ENCODE measurements at regions not wholly inside any gene's neighbourhood (a gene's known extent, or its start where the extent isn't known, plus 50 kb on each side); places are given as distances from the start of the nearest gene placed in this dataset.
"Not testable (repeated sequence)": the region's sequence is repeated elsewhere in the genome, so short reads cannot be mapped to it uniquely, and the experiment has no call there.

DNA sequence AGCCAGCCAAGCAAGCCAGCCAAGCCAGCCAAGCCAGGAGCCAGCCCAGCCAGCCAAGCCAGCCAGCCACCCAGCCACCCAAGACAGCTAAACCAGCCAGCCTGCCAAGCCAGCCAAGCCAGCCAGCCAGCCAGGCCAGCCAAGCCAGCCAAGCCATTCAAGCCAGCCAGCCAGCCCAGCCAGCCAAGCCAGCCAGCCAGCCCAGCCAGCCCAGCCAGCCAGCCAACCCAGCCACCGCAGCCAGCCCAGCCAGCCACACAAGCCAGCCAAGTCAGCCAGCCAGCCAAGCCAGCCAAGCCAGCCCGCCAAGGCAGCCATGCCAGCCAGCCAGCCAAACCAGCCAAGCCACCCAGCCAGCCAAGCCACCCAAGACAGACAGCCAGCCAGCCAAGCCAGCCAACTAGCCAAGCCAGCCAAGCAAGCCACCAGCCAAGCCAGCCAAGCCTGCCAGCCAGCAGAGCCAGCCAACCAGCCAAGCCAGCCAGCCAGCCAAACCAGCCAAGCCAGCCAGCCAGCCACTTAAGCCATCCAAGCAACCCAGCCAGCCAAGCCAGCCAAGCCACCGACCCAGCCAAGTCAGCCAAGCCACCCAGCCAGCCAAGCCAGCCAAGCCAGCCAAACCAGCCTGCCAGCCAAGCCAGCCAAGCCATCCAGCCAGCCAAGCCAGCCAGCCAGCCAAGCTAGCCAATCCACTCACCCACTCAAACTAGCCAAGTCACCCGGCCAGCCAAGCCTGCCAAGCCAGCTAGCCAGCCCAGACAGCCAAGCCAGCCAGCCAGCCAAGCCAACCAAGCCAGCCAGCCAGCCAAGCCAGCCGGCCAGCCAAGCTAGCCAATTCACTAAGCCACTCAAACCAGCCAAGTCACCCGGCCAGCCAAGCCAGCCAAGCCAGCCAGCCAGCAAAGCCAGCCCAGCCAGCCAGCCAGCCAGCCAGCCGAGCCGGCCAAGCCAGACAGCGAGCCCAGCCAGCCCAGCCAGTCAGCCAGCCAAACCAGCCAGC, 328.8 kb upstream of the PLGLB2 start:
- H3K79me2 ChIP-seq (ENCODE audit: control insufficient read depth, insufficient read depth, low read length); H3K27me3 ChIP-seq (ENCODE audit: control insufficient read depth, extremely low read depth, insufficient read depth, low read length); H3K4me2 ChIP-seq (ENCODE audit: control insufficient read depth, extremely low read depth, insufficient read depth, low read depth, low read length); FAIRE-seq; H3K27ac ChIP-seq (ENCODE audit: control insufficient read depth, insufficient read depth, low read length); H2AFZ ChIP-seq (ENCODE audit: control insufficient read depth, low read length); DNase-seq (ENCODE audit: low read depth, low spot score); dilution Hi-C loops (cut with MboI; ENCODE audit: extremely low pct_ligation_motif_present, low sequenced_read_pairs); H3K9me1 ChIP-seq (ENCODE audit: control insufficient read depth, extremely low read depth, insufficient read depth, low read length); H3K9ac ChIP-seq (ENCODE audit: control insufficient read depth, extremely low read depth, insufficient read depth, low read length); H3K4me3 ChIP-seq (ENCODE audit: control insufficient read depth in 2 of 3, extremely low read depth in 1 of 3, insufficient read depth in 2 of 3, low read depth in 1 of 3, low read length in 3 of 3); H3K9me3 ChIP-seq (ENCODE audit: control insufficient read depth, low read depth, low read length); H3K4me1 ChIP-seq (ENCODE audit: control insufficient read depth, extremely low read depth, insufficient read depth, low read length); H4K20me1 ChIP-seq (ENCODE audit: control insufficient read depth, extremely low read depth, insufficient read depth, low read length); H3K36me3 ChIP-seq (ENCODE audit: control insufficient read depth in 2 of 2, extremely low read depth in 1 of 2, insufficient read depth in 2 of 2, low read length in 2 of 2): not testable (repeated sequence)

DNA sequence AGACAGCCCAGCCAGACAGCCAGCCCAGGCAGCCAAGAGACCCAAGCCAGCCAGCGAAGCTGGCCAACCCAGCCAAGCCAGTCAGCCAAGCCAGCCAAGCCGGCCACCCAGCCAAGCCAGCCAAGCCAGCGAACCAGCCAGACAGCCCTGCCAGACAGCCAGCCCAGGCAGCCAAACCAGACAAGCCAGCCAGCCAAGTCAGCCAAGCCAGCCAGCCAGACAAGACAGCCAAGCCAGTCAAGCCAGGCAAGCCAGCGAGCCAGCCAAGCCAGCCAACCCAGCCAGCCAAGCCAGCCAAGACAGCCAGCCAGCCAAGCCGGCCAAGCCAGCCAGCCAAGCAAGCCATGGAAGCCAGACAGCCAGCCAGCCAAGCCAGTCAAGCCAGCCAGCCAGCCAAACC, 327.9 kb upstream of the PLGLB2 start:
- dilution Hi-C loops (cut with MboI; ENCODE audit: extremely low pct_ligation_motif_present, low sequenced_read_pairs); H3K27ac ChIP-seq (ENCODE audit: control insufficient read depth, insufficient read depth, low read length); H4K20me1 ChIP-seq (ENCODE audit: control insufficient read depth, extremely low read depth, insufficient read depth, low read length); H3K27me3 ChIP-seq (ENCODE audit: control insufficient read depth, extremely low read depth, insufficient read depth, low read length); H3K9me1 ChIP-seq (ENCODE audit: control insufficient read depth, extremely low read depth, insufficient read depth, low read length); H3K79me2 ChIP-seq (ENCODE audit: control insufficient read depth, insufficient read depth, low read length); FAIRE-seq; H3K9ac ChIP-seq (ENCODE audit: control insufficient read depth, extremely low read depth, insufficient read depth, low read length); H2AFZ ChIP-seq (ENCODE audit: control insufficient read depth, low read length); DNase-seq (ENCODE audit: low read depth, low spot score); H3K4me2 ChIP-seq (ENCODE audit: control insufficient read depth, extremely low read depth, insufficient read depth, low read depth, low read length); H3K4me1 ChIP-seq (ENCODE audit: control insufficient read depth, extremely low read depth, insufficient read depth, low read length); H3K9me3 ChIP-seq (ENCODE audit: control insufficient read depth, low read depth, low read length); H3K4me3 ChIP-seq (ENCODE audit: control insufficient read depth in 2 of 3, extremely low read depth in 1 of 3, insufficient read depth in 2 of 3, low read depth in 1 of 3, low read length in 3 of 3); H3K36me3 ChIP-seq (ENCODE audit: control insufficient read depth in 2 of 2, extremely low read depth in 1 of 2, insufficient read depth in 2 of 2, low read length in 2 of 2): not testable (repeated sequence)

DNA sequence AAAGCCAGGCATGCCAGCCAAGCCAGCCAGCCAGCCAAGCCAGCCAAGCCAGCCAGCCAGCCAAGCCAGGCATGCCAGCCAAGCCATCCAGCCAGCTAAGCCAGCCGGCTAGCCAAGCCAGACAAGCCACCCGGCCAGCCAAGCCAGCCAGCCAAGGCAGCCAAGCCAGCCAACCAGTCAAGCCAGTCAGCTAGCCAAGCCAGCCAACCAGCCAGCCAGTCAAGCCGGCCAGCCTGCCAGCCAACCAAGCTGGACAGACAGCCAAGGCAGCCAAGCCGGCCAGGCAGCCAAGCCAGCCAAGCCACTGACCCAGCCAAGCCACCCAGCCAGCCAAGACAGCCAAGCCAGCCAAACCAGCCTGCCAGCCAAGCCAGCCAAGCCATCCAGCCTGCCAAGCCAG, 326.9 kb upstream of the PLGLB2 start:
- H3K79me2 ChIP-seq (ENCODE audit: control insufficient read depth, insufficient read depth, low read length); H4K20me1 ChIP-seq (ENCODE audit: control insufficient read depth, extremely low read depth, insufficient read depth, low read length); DNase-seq (ENCODE audit: low read depth, low spot score); H3K36me3 ChIP-seq (ENCODE audit: control insufficient read depth in 2 of 2, extremely low read depth in 1 of 2, insufficient read depth in 2 of 2, low read length in 2 of 2); H3K9me3 ChIP-seq (ENCODE audit: control insufficient read depth, low read depth, low read length); H3K27me3 ChIP-seq (ENCODE audit: control insufficient read depth, extremely low read depth, insufficient read depth, low read length); H3K4me1 ChIP-seq (ENCODE audit: control insufficient read depth, extremely low read depth, insufficient read depth, low read length); H3K27ac ChIP-seq (ENCODE audit: control insufficient read depth, insufficient read depth, low read length); H3K9ac ChIP-seq (ENCODE audit: control insufficient read depth, extremely low read depth, insufficient read depth, low read length); H3K4me2 ChIP-seq (ENCODE audit: control insufficient read depth, extremely low read depth, insufficient read depth, low read depth, low read length); H3K4me3 ChIP-seq (ENCODE audit: control insufficient read depth in 2 of 3, extremely low read depth in 1 of 3, insufficient read depth in 2 of 3, low read depth in 1 of 3, low read length in 3 of 3); dilution Hi-C loops (cut with MboI; ENCODE audit: extremely low pct_ligation_motif_present, low sequenced_read_pairs); H3K9me1 ChIP-seq (ENCODE audit: control insufficient read depth, extremely low read depth, insufficient read depth, low read length); H2AFZ ChIP-seq (ENCODE audit: control insufficient read depth, low read length); FAIRE-seq: not testable (repeated sequence)

DNA sequence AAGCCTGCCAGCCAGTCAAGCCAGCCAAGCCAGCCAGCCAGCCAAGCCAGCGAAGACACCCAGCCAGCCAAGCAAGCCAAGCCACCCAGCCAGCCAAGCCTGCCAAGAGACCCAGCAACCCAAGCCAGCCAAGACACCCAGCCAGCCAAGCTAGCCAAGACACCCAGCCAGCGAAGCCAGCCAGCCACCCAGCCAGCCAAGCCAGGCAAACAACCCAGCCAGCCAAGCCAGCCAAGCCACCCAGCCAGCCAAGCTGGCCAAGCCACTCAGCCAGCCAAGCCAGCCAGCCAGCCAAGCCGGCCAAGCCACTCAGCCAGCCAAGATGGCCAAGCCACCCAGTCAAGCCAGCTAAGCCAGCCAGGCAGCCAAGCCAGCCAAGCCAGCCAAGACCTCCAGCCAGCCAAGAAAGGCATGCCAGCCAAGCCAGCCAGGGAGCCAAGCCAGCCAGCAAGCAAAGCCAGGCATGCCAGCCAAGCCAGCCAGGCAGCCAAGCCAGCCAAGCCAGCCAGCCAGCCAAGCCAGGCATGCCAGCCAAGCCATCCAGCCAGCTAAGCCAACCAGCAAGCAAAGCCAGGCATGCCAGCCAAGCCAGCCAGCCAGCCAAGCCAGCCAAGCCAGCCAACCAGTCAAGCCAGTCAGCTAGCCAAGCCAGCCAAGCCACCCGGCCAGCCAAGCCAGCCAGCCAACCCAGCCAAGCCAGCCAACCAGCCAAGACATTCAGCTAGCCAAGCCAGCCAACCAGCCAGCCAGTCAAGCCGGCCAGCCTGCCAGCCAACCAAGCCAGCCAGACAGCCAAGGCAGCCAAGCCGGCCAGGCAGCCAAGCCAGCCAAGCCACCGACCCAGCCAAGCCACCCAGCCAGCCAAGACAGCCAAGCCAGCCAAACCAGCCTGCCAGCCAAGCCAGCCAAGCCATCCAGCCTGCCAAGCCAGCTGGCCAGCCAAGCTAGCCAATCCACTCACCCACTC, 323.8 kb upstream of the PLGLB2 start:
- H2AFZ ChIP-seq (ENCODE audit: control insufficient read depth, low read length); H3K36me3 ChIP-seq (ENCODE audit: control insufficient read depth in 2 of 2, extremely low read depth in 1 of 2, insufficient read depth in 2 of 2, low read length in 2 of 2); H3K4me1 ChIP-seq (ENCODE audit: control insufficient read depth, extremely low read depth, insufficient read depth, low read length); H3K79me2 ChIP-seq (ENCODE audit: control insufficient read depth, insufficient read depth, low read length); H3K27me3 ChIP-seq (ENCODE audit: control insufficient read depth, extremely low read depth, insufficient read depth, low read length); FAIRE-seq; dilution Hi-C loops (cut with MboI; ENCODE audit: extremely low pct_ligation_motif_present, low sequenced_read_pairs); DNase-seq (ENCODE audit: low read depth, low spot score); H3K4me3 ChIP-seq (ENCODE audit: control insufficient read depth in 2 of 3, extremely low read depth in 1 of 3, insufficient read depth in 2 of 3, low read depth in 1 of 3, low read length in 3 of 3); H3K4me2 ChIP-seq (ENCODE audit: control insufficient read depth, extremely low read depth, insufficient read depth, low read depth, low read length); H3K9me3 ChIP-seq (ENCODE audit: control insufficient read depth, low read depth, low read length); H3K9me1 ChIP-seq (ENCODE audit: control insufficient read depth, extremely low read depth, insufficient read depth, low read length); H3K9ac ChIP-seq (ENCODE audit: control insufficient read depth, extremely low read depth, insufficient read depth, low read length); H4K20me1 ChIP-seq (ENCODE audit: control insufficient read depth, extremely low read depth, insufficient read depth, low read length); H3K27ac ChIP-seq (ENCODE audit: control insufficient read depth, insufficient read depth, low read length): not testable (repeated sequence)
